ENCODE measurements at regions not wholly inside any gene's neighbourhood (a gene's known extent, or its start where the extent isn't known, plus 50 kb on each side); places are given as distances from the start of the nearest gene placed in this dataset.

DNA sequence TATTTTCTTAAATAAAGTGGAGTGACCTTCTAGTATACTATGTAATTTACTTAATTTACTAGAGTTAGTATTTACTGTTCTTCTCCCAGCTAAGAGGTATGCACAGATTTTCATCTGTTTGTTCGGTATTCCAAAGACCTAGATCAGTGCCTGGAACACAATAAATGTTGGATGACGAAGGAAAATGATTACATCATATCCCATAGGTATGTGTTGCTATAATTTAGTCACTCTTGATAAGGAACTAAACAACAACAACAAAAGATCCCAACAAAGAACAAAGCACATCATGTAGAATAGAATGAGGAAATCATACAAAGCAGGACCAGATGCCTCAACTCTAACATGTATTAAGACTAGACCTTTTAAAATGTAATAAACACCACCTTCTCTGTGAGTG is 89.6 kb upstream of the ADGRF1 start:
- Histone ChIP-seq H3K4ac (replicated peaks; ENCODE audit: insufficient read length, low read depth, low read length) (no peak overlapping the region), H2BK20ac (ENCODE audit: low read length) (no peak overlapping the region), H3K79me1 (ENCODE audit: low read depth, low read length) (no peaks in the 10 kb centered on the region), H2BK120ac (replicated peaks; ENCODE audit: low read depth, low read length) (no peak overlapping the region), H3K23ac (ENCODE audit: insufficient read length) (no peak overlapping the region), H3K4me1 (replicated peaks in 1 of 4; ENCODE audit: control insufficient read depth in 3 of 4, insufficient read depth in 4 of 4, low read length in 3 of 4) (peaks cover 0 to 8% (median 5%) of the 10 kb centered on the region in 4 experiments; a peak in 4 of 7 replicates), H4K8ac (ENCODE audit: extremely low read depth, insufficient read depth, low read length) (no peak overlapping the region), H3K56ac (replicated peaks; ENCODE audit: insufficient read length, low read depth, low read length) (no peak overlapping the region), H3K9ac (replicated peaks in 1 of 4; ENCODE audit: extremely low read depth in 1 of 4, low read depth in 3 of 4, low read length in 3 of 4) (no peak overlapping the region), H2AK5ac (ENCODE audit: low read depth, low read length) (no peak overlapping the region), H3K4me2 (ENCODE audit: insufficient read depth in 1 of 2, low read depth in 2 of 2, low read length in 2 of 2) (no peak overlapping the region), H2BK5ac (ENCODE audit: low read depth, low read length) (no peak overlapping the region), H2BK15ac (ENCODE audit: low read length) (no peak overlapping the region), H3K27me3 (replicated peaks in 1 of 4; ENCODE audit: control insufficient read depth in 3 of 4, extremely low read depth in 1 of 4, insufficient read depth in 3 of 4, low read length in 3 of 4) (no peaks in the 10 kb centered on the region), H3K14ac (ENCODE audit: insufficient read length) (no peak overlapping the region), H3K23me2 (ENCODE audit: low read depth, low read length) (no peaks in the 10 kb centered on the region; the same call in 1 of the 2 replicates), H4K91ac (replicated peaks; ENCODE audit: insufficient read length, low read length) (no peak overlapping the region), H3K9me3 (ENCODE audit: insufficient read depth in 2 of 2, low read depth in 1 of 2, low read length in 1 of 2) (no peaks in the 10 kb centered on the region), H2AFZ (ENCODE audit: low read length) (no peak overlapping the region), H3K36me3 (ENCODE audit: control insufficient read depth in 2 of 4, insufficient read depth in 4 of 4, low read length in 3 of 4) (no peaks in the 10 kb centered on the region), H3K4me3 (ENCODE audit: extremely low read depth in 1 of 4, insufficient read depth in 2 of 4, low read depth in 3 of 4, low read length in 4 of 4) (no peak overlapping the region), H2BK12ac (ENCODE audit: low read depth, low read length) (no peak overlapping the region), H3K79me2 (ENCODE audit: control insufficient read depth in 1 of 2, insufficient read depth in 2 of 2, low read length in 2 of 2) (no peaks in the 10 kb centered on the region), H4K5ac (ENCODE audit: insufficient read length, low read depth, low read length) (no peak overlapping the region), H3K18ac (ENCODE audit: extremely low read depth, low read length) (no peak overlapping the region), H4K20me1 (replicated peaks in 1 of 2; ENCODE audit: control insufficient read depth in 1 of 2, insufficient read depth in 2 of 2, low read length in 2 of 2) (no peaks in the 10 kb centered on the region), H3K27ac (ENCODE audit: low read depth, low read length) (no peak overlapping the region)
- DNase-seq (ENCODE audit: low read depth in 1 of 2, low spot score in 2 of 2) (no peak), FAIRE-seq (no peak)
- 100% methylated on average over 2 of the region's 2 CpGs; no CpG with 5 or more reads in 1 of the 2 experiments for WGBS, 2 experiments (ENCODE audit: extremely low coverage in 1 of 2, insufficient coverage in 1 of 2, insufficient read length in 1 of 2, insufficient replicate concordance in 2 of 2, low coverage in 1 of 2, low lambda C conversion rate in 2 of 2, missing lambda C conversion rate in 1 of 2)
- CTCF ChIA-PET (ENCODE audit: partially characterized antibody), result interaction anchor here (1.3 kb wide), 1 partner anchor 33 kb away, joined by 4 read pairs; no protein-coding TSS in a partner anchor
- POLR2A ChIA-PET (ENCODE audit: partially characterized antibody), result no interaction called here
- no peak for TF ChIP-seq ASH2L (IDR thresholded peaks at IDR 0.05; ENCODE audit: low read length)
- TF ChIP-seq FOSL1 (IDR thresholded peaks at IDR 0.05; ENCODE audit: insufficient read depth, low read depth, low read length), result no peak
- TF ChIP-seq YY1 (IDR thresholded peaks at IDR 0.05; ENCODE audit: low read depth, low read length), result no peak
- TF ChIP-seq CREB1 (IDR thresholded peaks at IDR 0.05), result no peak
- no peak for TF ChIP-seq EP300 (IDR thresholded peaks at IDR 0.05; ENCODE audit: borderline replicate concordance in 1 of 2, low read depth in 2 of 2, low read length in 2 of 2)
- TF ChIP-seq RFX5 (IDR thresholded peaks at IDR 0.05; ENCODE audit: borderline replicate concordance, low read depth, low read length), result no peak
- TF ChIP-seq GTF2F1 (IDR thresholded peaks at IDR 0.05; ENCODE audit: borderline replicate concordance, low read depth, low read length), result no peak
- no peak for TF ChIP-seq POLR2A (IDR thresholded peaks at IDR 0.05; ENCODE audit: control extremely low read depth in 1 of 2, low read depth in 2 of 2, low read length in 2 of 2)
- no peak for TF ChIP-seq TEAD4 (IDR thresholded peaks at IDR 0.05; ENCODE audit: low read depth, low read length)
- TF ChIP-seq TCF12 (IDR thresholded peaks at IDR 0.05; ENCODE audit: low read depth, low read length), result no peak
- no peak for TF ChIP-seq SIX5 (IDR thresholded peaks at IDR 0.05; ENCODE audit: low read depth, low read length)
- TF ChIP-seq JUND (IDR thresholded peaks at IDR 0.05; ENCODE audit: low read length), result no peak
- TF ChIP-seq BACH1 (IDR thresholded peaks at IDR 0.05; ENCODE audit: low read length), result no peak
- TF ChIP-seq, protein P1, sequence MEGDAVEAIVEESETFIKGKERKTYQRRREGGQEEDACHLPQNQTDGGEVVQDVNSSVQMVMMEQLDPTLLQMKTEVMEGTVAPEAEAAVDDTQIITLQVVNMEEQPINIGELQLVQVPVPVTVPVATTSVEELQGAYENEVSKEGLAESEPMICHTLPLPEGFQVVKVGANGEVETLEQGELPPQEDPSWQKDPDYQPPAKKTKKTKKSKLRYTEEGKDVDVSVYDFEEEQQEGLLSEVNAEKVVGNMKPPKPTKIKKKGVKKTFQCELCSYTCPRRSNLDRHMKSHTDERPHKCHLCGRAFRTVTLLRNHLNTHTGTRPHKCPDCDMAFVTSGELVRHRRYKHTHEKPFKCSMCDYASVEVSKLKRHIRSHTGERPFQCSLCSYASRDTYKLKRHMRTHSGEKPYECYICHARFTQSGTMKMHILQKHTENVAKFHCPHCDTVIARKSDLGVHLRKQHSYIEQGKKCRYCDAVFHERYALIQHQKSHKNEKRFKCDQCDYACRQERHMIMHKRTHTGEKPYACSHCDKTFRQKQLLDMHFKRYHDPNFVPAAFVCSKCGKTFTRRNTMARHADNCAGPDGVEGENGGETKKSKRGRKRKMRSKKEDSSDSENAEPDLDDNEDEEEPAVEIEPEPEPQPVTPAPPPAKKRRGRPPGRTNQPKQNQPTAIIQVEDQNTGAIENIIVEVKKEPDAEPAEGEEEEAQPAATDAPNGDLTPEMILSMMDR (IDR thresholded peaks at IDR 0.05; ENCODE audit: control extremely low read depth in 1 of 3, insufficient read depth in 1 of 3, low read depth in 1 of 3, low read length in 3 of 3), result no peak
